HCT116 (cell line): ENCODE measurements at regions not wholly inside any gene's neighbourhood (a gene's known extent, or its start where the extent isn't known, plus 50 kb on each side); places are given as distances from the start of the nearest gene placed in this dataset.

Experiments
- ATAC-seq: fragments of 200-7000 bp; cut with Tn5 transposase; 2 replicates; pipeline ENCODE4 v1.9.1; 2020; ENCODE audit warnings: mild to moderate bottlenecking, moderate library complexity
- BruUV-seq: library from RNA; stranded (reverse); fragments of 400-500 nt; replicated peaks from 2 replicates; lab custom pipeline; 2021; lab: Mats Ljungman, UMichigan
- CTCF ChIA-PET: fragments of 300-600 bp; sonication (Branson Sonifier 250); formaldehyde crosslinking; loops from one replicate; lab custom pipeline; 2021; ENCODE audit warnings: antibody characterized with exemption; lab: Charles Lee
- POLR2A ChIA-PET: fragments of 300-600, 350-600 bp; sonication (Branson Sonifier 250); formaldehyde crosslinking; loops from one replicate; lab custom pipeline; 2021; ENCODE audit warnings: antibody characterized with exemption; lab: Charles Lee
- RAD21 ChIA-PET, 2 experiments: fragments of 300-600 bp; sonication (Branson Sonifier 250); formaldehyde crosslinking; loops; one replicate each; lab custom pipeline; 2023; ENCODE audit warnings: low total read pairs in 2 of 2; ENCODE audit not compliant: uncharacterized antibody in 2 of 2, unreplicated experiment in 2 of 2, low non-redundant PET in 1 of 2; lab: Charles Lee
- DNase-seq: peaks from one replicate; pipeline ENCODE4 v3.0.0-alpha.2; 2010; ENCODE audit warnings: low read depth, low spot score
- H2AFZ ChIP-seq: fragments of 200-600 bp; shearing (Covaris generic), sonication (generic); 2 replicates; pipeline ENCODE4 v1.6.1; 2017; ENCODE audit warnings: low read depth, mixed run types, mixed read lengths, antibody characterized with exemption, low read length; ENCODE audit not compliant: poor library complexity, severe bottlenecking
- H3K27ac ChIP-seq: 2 replicates; pipeline ENCODE4 v1.5.1; 2012; ENCODE audit warnings: low read depth, low read length
- H3K27me3 ChIP-seq: fragments of 200-600 bp; sonication (generic); 2 replicates; pipeline ENCODE4 v1.6.1; 2016; ENCODE audit warnings: mixed run types, low read length, mixed read lengths; ENCODE audit not compliant: insufficient read depth
- H3K36me3 ChIP-seq, 2 experiments: fragments of 200-500 bp in 1 of 2; fragments of 200-600 bp in 1 of 2; sonication (Bioruptor generic) in 1 of 2; sonication (generic) in 1 of 2; 2 replicates each; pipeline versions ENCODE4 v1.5.1 to v1.6.1; 2014 to 2016; ENCODE audit warnings: low read length in 2 of 2, inconsistent platforms in 1 of 2, mixed read lengths in 1 of 2, mixed run types in 1 of 2; ENCODE audit not compliant: insufficient read depth in 2 of 2, control insufficient read depth in 1 of 2
- H3K4me1 ChIP-seq, 2 experiments: fragments of 200-600 bp in 1 of 2; sonication (generic) in 1 of 2; 2 replicates each; pipeline versions ENCODE4 v1.5.1 to v1.6.1; 2012 to 2017; ENCODE audit warnings: low read length in 2 of 2, inconsistent platforms in 1 of 2, mild to moderate bottlenecking in 1 of 2, mixed read lengths in 1 of 2, mixed run types in 1 of 2, moderate library complexity in 1 of 2; ENCODE audit not compliant: insufficient read depth in 2 of 2, control insufficient read depth in 1 of 2
- H3K4me2 ChIP-seq: fragments of 200-600 bp; sonication (generic); 2 replicates; pipeline ENCODE4 v1.6.1; 2017; ENCODE audit warnings: mixed run types, low read length, mixed read lengths
- H3K4me3 ChIP-seq, 2 experiments: fragments of 200-600 bp in 1 of 2; sonication (generic) in 1 of 2; replicated peaks in 1 of 2; 2 replicates each; pipeline ENCODE4 v1.5.1; 2011 to 2016; ENCODE audit warnings: low read length in 2 of 2, control low read depth in 1 of 2, low read depth in 1 of 2, mild to moderate bottlenecking in 1 of 2, mixed read lengths in 1 of 2, mixed run types in 1 of 2
- H3K79me2 ChIP-seq: fragments of 200-600 bp; sonication (generic); 2 replicates; pipeline ENCODE4 v1.6.1; 2017; ENCODE audit warnings: mild to moderate bottlenecking, mixed run types, low read length, moderate library complexity, mixed read lengths; ENCODE audit not compliant: insufficient read depth
- H3K9ac ChIP-seq: fragments of 200-600 bp; sonication (generic); 2 replicates; pipeline ENCODE4 v1.6.1; 2016; ENCODE audit warnings: low read length, mixed read lengths
- H3K9me2 ChIP-seq: fragments of 200-600 bp; sonication (generic), shearing (Covaris generic); 2 replicates; pipeline ENCODE4 v1.6.1; 2017; ENCODE audit warnings: mixed run types, mild to moderate bottlenecking, moderate library complexity; ENCODE audit not compliant: insufficient read depth
- H3K9me3 ChIP-seq, 2 experiments: fragments of 200-500 bp in 1 of 2; fragments of 200-600 bp in 1 of 2; sonication (Bioruptor generic) in 1 of 2; sonication (generic) in 1 of 2; 2 replicates each; pipeline ENCODE4 v1.6.1; 2014 to 2017; ENCODE audit warnings: low read length in 2 of 2, mixed read lengths in 2 of 2, inconsistent platforms in 1 of 2, low read depth in 1 of 2, mild to moderate bottlenecking in 1 of 2, mixed run types in 1 of 2, moderate library complexity in 1 of 2; ENCODE audit not compliant: control insufficient read depth in 1 of 2, insufficient read depth in 1 of 2
- H4K20me1 ChIP-seq: fragments of 200-600 bp; sonication (generic), shearing (Covaris generic); 2 replicates; pipeline ENCODE4 v1.6.1; 2017; ENCODE audit warnings: mixed run types, mild to moderate bottlenecking, moderate library complexity; ENCODE audit not compliant: insufficient read depth
- CBX3 ChIP-seq: IDR thresholded peaks from 2 replicates; pipeline ENCODE4 v1.6.1; 2012; ENCODE audit warnings: low read depth
- ELF1 ChIP-seq: IDR thresholded peaks from 2 replicates; pipeline ENCODE4 v1.6.1; 2012; ENCODE audit warnings: low read depth, borderline replicate concordance
- EZH2 ChIP-seq: fragments of 200-600 bp; sonication (generic); IDR thresholded peaks from 2 replicates; pipeline ENCODE4 v1.6.1; 2017; ENCODE audit warnings: antibody characterized with exemption, mixed run types
- EZH2phosphoT487 ChIP-seq: fragments of 200-600 bp; IDR thresholded peaks from 2 replicates; pipeline ENCODE4 v1.6.1; 2018; ENCODE audit warnings: antibody characterized with exemption, borderline replicate concordance
- JUND ChIP-seq: IDR thresholded peaks from 2 replicates; pipeline ENCODE4 v1.6.1; 2012
- MAX ChIP-seq: IDR thresholded peaks from 2 replicates; pipeline ENCODE4 v1.6.1; 2012
- POLR2AphosphoS5 ChIP-seq: IDR thresholded peaks from 2 replicates; pipeline ENCODE4 v1.6.1; 2011; ENCODE audit warnings: mild to moderate bottlenecking, low read depth, low read length, moderate library complexity
- REST ChIP-seq: IDR thresholded peaks from 2 replicates; pipeline ENCODE4 v1.6.1; 2012; ENCODE audit warnings: low read depth
- SIN3A ChIP-seq: IDR thresholded peaks from 2 replicates; pipeline ENCODE4 v1.6.1; 2012; ENCODE audit warnings: low read depth
- SRF ChIP-seq: IDR thresholded peaks from 2 replicates; pipeline ENCODE4 v1.6.1; 2012; ENCODE audit warnings: low read depth
- ZFX ChIP-seq: fragments of 450-650 bp; IDR thresholded peaks from 2 replicates; pipeline ENCODE4 v1.6.1; 2017
- intact Hi-C: fragments of 100-400 bp; cut with micrococcal nuclease; formaldehyde crosslinking; loops from 2 replicates; pipeline ENCODE4 v1.10.0; 2022
- TF ChIP-seq, protein P1 (sequence below): IDR thresholded peaks from 2 replicates; pipeline ENCODE4 v1.6.1; 2011; ENCODE audit warnings: mild to moderate bottlenecking, low read length, moderate library complexity; ENCODE audit not compliant: insufficient replicate concordance; ENCODE audit errors: extremely low read depth

GRCh38 chr5:135129307-135129706 lies 95.3 kb upstream of the PITX1 start (continued):
- no peak for TF ChIP-seq REST

- no peak overlapping the region for H3K9ac ChIP-seq
- no peaks in the 10 kb centered on the region for H3K79me2 ChIP-seq
- CTCF ChIA-PET = no interaction called here
- H2AFZ ChIP-seq = no peak overlapping the region
- no peak overlapping the region for H3K4me3 ChIP-seq
- no peak for DNase-seq
- H4K20me1 ChIP-seq = no peaks in the 10 kb centered on the region
- no TSS peak for BruUV-seq
- H3K4me2 ChIP-seq = peak overlapping the region; percentile 15
- no peaks in the 10 kb centered on the region for H3K27me3 ChIP-seq
- no peak overlapping the region for H3K27ac ChIP-seq
- TF ChIP-seq CBX3 (no peak), MAX (no peak), EZH2 (no peak), ELF1 (no peak), JUND (no peak), SRF (no peak), REST (no peak), SIN3A (no peak), ZFX (no peak), EZH2phosphoT487 (no peak), POLR2AphosphoS5 (no peak)
- TF ChIP-seq, protein P1, sequence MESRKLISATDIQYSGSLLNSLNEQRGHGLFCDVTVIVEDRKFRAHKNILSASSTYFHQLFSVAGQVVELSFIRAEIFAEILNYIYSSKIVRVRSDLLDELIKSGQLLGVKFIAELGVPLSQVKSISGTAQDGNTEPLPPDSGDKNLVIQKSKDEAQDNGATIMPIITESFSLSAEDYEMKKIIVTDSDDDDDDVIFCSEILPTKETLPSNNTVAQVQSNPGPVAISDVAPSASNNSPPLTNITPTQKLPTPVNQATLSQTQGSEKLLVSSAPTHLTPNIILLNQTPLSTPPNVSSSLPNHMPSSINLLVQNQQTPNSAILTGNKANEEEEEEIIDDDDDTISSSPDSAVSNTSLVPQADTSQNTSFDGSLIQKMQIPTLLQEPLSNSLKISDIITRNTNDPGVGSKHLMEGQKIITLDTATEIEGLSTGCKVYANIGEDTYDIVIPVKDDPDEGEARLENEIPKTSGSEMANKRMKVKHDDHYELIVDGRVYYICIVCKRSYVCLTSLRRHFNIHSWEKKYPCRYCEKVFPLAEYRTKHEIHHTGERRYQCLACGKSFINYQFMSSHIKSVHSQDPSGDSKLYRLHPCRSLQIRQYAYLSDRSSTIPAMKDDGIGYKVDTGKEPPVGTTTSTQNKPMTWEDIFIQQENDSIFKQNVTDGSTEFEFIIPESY = no peak
- no peaks in the 10 kb centered on the region for H3K9me3 ChIP-seq
- H3K4me1 ChIP-seq = peaks cover 0 to 28% of the 10 kb centered on the region in 2 experiments; a peak in 2 of 4 replicates
- no peak for ATAC-seq
- intact Hi-C loops = no loop called here
- no peaks in the 10 kb centered on the region for H3K9me2 ChIP-seq
- POLR2A ChIA-PET = no interaction called here
- RAD21 ChIA-PET = no interaction called here
- H3K36me3 ChIP-seq = no peaks in the 10 kb centered on the region
These were observed 94.3 kb upstream of the PITX1 start for GRCh38 chr5:135128361-135128760.
